Cardiac septum (tissue), 1 donor: ENCODE measurements at regions not wholly inside any gene's neighbourhood (a gene's known extent, or its start where the extent isn't known, plus 50 kb on each side); places are given as distances from the start of the nearest gene placed in this dataset.
A peak's percentile ranks its signal among the peaks of the same experiment; 100 is the strongest.

ENCODE experiments used
- DNase-seq: peaks from one replicate; pipeline ENCODE4 v3.0.0-alpha.2; 2020; ENCODE audit warnings: low spot score
- intact Hi-C: fragments of 100-400 bp; cut with DNase I; formaldehyde crosslinking; loops from one replicate; pipeline ENCODE4 v1.14.0; 2022
- donor health status: DM: no; HTN: no; CAD: no.

DNA sequence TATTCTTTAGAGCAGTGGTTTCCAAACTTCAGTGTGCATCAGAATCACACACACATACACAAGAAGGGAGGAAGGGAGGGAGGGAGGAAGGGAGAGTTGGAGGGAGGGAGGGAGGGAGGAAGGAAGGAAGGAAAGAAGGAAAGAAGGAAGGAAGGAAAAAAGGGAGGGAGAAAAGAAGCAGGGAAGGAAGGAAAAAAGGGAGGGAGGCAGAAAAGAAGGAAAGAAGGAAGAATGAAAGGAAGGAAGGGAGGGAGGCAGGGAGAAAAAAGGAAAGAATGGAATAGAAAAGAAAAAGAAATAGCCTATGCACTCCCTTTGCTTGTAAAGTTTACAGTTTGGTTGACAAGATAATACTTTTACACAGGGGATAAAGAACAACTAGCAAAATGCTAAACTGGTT lies 96.3 kb upstream of the BCL11A start:
- intact Hi-C loops = no loop called here
- DNase-seq = no peak

DNA sequence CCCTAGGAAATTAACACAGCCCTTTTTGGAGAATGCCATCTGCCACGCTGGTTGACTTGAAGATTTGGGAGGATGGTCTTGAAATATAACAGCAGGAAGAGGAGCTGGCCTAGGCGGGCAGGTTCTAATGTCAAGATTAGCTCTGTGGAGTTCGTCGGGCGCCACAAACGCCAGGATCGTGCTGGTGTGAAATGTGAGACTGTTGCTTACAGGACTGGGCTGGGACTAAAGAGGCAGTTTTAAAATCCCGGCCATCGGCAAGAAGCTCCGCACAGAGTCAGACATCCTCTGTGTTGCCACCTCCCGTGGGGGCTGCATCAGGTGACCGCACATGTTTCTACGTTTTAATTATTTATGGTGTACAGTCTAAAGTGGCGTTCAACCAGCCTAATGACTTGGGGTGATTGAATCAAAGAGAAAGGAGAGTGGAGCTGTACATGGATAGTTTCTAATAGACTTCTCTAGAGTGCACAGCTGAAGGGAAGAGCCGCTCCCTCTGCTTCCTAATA lies 99.4 kb upstream of the BCL11A start:
- no peak for DNase-seq
- intact Hi-C loops = no loop called here

DNA sequence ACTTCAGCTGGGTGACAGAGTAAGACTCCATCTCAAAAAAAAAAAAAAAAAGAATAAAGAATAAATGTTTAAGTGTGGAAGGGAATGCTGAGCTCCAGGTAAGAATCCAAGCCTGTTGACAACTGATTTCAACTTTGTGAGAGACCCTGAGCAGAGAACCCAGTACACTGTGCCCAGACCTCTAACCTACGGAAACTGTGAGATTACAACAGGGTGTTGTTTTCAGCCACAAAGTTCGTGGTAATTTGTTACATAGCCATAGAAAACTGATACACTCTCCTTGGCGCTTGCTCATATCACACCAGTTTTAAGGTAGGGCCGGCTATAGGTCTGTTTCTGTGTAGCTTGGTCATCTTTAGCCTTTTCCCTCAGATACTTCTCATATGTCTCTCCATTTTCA lies 98.4 kb upstream of the PAPOLG start:
- intact Hi-C loops = no loop called here
- no peak for DNase-seq

DNA sequence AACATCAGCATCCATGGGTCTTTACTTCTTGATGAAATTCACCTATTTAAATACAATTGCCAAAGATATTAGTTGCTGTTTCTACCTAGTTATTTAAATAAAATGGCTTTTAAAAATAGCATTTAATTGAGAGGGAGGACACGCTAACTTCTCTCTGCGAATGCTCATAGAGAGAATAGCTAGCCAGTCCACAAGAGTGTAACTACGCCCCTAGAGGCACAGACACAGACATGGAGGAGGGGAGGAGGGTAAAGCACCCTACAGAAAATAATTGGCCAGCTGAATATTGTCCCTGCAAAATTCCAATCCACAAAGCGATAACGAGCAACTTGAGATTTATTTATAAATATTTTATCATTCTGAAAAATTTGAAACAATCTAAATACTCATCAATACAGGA lies 97.0 kb upstream of the PAPOLG start:
- intact Hi-C loops = no loop called here
- DNase-seq = no peak

DNA sequence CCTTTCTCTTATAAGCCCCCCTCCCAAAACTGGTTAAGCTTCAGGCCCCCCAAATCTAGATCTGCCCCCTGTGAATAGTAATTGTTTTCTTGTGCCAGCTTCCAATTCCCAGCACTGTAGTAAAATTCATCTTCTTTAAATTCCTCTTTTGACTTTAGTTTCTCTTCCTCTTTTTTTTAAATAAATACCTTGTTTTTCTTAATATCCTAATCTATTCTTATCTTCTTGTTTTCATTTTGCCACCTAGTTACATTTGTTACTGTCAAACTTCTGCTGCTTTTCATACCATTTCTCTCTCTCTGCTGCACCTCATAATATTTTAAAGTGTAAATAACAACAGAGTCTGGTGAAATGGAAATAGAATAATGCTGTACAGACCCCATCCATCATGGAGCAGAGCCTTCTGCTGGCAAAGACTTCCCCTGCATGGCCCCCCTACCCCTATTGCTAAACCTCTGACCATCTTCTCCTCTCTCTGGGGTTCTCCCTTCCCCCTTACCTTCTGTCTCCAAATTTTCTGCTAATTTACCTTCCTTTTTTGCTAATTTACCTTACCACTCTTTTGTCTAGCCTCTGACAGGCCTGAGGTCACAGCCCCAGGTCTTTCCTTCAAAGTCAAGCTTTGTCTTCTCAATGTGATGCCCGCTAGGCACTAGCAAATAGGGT lies 94.9 kb upstream of the PAPOLG start:
- no peak for DNase-seq
- intact Hi-C loops = no loop called here

DNA sequence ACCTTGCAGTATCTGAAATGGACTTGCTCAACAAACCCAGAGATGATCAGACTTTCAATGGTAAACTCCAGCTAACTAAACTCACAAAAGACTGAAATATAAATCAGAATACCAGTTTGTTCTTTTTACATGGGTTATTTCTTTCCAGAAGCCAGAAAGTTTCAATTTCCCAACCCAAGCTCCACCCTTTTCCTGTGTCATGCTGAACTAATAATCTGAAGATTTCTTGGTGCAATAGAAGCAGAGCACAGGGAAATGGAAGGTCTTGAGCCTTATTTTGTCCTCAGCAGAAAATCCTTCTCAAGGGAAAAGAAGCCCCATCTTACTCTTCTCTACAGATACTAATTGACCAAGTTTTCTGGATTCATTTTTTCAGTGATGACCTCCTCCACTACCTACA lies 93.3 kb upstream of the PAPOLG start:
- DNase-seq = no peak
- intact Hi-C loops = no loop called here

DNA sequence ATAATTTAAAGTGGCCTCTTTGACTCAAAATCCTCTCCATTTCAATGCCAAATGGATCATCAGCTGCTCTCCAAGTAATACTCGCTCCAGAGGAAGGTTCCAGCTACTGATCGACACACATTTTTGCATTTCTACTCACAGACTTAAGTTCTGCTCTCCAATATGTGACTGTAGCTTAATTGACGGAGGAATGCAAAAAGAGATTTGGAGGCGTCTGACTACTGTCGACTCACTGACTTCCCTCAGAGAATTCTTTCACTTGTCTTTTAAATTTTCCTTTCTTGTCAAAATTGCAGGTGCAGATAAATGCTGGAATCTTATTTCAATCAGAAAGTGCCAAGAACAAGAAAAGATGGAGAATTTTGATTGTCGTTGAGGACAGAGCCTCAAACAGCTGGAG lies 84.1 kb upstream of the PAPOLG start:
- no peak for DNase-seq
- intact Hi-C loops = no loop called here

DNA sequence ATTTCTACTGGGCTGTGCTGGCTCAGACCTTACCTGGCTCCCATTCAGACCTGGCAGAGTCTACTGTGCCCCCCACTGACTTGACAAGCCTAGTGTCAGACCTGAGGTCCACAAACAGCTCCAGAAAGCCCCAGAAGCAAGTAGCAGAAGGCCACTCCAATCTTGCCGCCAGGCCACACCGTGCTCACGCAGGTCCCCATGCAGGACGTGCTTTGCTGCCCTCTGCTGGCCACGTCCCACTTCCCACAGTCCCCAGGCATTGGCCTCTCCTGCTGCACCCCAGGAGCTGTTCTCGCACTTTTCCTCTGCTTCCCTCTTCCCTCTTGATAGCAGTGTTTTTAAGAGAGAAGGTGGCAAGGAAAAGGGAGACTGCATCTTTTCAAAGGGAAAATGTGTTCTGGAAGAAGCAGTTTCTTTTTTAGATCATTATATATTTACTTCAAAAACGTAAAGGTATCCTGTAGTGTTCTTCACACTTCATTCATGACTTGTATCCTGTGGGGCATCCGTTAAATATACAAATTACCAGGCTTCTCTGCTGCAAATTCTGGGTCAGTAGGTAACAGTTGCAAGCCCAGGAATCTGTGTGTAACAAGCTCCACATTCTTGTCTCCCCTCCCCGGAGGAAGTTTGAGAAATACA lies 81.4 kb upstream of the PAPOLG start:
- DNase-seq = peak; percentile 90
- intact Hi-C loops = no loop called here

DNA sequence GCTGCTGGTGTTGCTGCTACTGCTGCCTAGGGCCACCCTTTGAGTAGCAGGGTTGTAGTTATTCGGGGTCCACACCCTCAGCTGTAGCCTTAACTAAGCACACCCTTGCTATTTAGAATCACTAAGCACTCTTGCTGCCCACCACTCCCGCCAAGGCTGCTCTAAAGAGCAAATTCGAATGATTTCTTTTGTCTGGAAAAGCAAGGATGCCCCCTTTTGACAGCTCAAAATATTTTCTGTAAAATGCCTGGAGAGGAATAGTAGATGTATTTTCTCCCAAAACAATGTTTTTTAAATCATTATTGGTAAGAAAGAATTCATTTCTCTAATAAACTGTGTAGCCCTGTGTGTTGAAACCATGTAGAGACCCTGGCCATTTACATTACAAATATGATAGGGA lies 80.8 kb upstream of the PAPOLG start:
- DNase-seq = no peak
- intact Hi-C loops = no loop called here

DNA sequence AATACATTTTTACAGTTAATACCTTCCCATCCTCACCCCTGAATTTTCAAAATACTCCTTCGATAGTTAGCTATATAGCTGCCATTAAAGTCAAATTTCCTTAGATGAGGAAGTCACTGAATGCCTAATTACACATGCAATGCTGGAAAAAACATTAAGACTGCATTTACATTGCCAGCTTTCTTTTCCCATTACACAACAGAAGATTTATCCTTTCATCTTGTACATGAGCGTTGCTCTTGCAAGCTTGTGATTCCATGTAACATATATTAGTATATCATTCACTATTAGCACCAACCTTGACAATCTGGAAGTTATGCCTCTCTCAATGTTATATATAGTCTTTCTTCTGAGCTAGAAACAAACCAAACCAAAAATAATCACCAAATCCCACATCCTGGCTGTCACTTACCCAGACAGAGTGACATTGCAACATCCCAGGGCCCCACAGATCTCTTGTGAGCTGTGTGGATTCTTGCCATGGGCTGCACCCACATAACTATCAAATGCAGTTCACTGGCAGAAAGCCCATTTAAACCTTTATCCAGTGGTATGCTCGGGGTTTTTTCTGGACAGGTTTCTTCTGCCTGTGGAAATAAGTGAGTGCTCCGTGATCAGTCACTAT lies 79.2 kb upstream of the PAPOLG start:
- intact Hi-C loops = no loop called here
- no peak for DNase-seq

DNA sequence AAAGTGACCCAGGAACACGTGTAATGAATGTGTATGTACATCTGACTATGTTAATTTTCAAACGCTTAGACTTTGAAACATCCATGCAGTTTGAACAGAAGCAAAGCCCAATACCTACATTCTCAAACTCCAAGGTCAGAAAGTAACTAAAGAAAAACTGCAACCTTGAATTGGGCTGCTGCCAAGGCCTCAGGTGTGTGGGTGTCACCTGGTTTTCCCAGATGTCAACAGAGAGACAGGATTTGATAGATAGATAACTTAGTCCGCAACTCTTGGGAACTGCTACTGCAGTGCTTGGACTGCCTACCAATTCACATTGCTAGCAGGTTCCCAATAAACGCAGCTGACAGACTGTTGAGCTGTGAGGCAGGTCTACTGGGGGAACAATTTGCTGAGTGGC lies 78.7 kb upstream of the PAPOLG start:
- intact Hi-C loops = no loop called here
- DNase-seq = no peak

DNA sequence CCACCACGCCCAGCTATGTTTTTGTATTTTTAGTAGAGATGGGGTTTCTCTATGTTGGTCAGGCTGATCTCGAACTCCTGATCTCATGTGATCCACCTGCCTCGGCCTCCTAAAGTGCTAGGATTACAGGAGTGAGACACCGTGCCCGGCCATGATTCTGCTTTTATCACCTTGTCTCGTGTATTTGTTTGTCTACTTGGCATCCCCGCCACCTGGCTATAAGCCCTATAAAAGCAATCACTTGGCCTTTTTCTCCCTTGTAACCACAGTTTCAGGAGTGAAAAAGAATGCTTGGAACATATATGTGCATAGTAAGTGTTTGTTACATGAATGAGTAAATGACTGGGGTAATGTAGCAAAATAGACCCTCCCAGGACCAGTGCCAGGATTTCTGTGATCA lies 77.5 kb upstream of the PAPOLG start:
- intact Hi-C loops = no loop called here
- no peak for DNase-seq

DNA sequence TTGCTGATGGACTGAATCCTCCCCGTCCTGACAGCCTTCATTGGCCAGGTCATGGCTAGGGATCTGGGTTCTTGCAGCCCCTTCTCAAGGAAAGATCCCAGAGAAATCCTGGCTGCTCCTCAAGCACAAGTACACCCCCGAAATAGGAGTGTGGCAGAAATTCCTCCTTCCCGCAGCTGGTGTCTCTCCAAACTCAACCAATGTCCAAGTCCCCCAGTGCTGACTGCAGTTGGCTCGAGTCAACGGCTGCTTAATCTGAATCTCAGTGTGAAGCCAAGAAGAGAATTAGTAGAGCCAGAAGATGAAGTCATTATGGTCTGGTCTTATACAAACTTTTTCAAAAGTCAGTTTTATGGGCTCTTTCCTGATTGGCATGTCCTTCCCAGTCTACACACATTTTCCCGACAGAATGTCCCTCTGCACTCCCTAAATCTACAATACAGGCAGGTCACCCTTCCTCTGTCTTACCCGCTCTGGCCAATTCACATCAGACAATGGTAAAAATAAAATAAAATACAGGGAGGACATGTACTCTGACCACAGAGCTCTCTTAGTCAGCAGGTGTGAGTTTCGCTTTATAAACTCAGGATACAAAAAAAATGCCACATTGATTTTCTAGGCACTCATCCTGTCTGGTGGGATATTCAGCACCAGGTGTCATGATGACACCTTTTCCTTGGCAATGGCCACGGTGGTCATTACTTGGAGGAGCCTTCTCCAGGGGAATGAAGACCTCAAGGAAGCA lies 76.9 kb upstream of the PAPOLG start:
- DNase-seq = no peak
- intact Hi-C loops = no loop called here

DNA sequence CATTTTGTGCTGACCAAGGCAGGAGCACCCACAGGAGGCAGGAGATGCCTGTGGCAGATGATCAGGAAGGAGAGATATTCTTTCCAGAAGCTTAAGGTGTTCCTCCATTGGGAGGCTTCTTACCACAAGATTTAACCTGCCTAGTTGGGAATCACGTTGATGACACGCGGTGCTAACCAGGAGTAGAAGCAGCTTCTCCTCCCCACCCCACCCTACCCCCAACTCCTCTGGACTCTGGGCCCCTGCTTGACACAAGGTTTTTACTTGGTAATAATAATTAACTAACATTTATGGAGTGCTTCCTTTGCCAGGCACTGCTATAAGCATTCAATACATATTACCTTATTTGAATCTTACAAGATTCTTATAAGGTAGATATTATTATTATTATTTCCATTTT lies 62.5 kb upstream of the PAPOLG start:
- DNase-seq = no peak
- intact Hi-C loops = no loop called here

DNA sequence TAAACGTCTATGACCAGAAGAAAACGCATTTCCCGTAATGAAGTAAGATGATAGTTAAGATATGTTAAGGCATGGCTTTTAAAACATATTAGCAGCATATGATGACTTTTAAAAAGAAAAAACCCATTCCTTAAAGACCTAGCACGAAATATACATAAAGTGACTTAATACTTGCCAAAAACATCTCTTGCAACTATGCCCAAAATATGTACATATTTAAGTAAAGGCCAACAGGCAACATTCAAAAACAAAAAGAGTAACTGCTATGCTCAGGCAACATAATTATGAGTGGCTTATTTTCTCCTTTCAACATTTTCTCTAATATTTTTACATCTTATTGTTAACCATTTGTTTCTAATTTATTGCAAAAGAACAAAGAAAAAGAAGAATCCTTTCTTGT lies 60.3 kb upstream of the PAPOLG start:
- no peak for DNase-seq
- intact Hi-C loops = no loop called here

DNA sequence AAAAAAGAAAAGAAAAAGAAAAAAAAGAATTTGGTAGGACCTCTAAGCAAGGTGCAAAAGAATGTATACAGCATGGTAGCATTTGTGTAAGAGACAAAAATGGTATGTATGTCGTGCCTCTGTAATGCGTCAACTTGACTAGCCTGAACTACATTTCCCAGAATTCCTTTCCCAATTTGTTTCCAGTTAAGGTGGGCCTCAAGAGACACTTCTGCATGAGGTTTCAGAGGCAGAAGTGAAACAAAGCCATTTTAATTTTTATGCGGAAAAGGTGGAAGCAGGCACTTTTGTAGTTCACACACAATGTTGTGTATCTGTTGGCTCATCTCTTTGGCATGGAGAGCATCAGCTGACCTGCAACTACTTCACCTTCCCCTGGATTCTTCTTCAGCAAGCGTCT lies 56.5 kb upstream of the PAPOLG start:
- intact Hi-C loops = no loop called here

DNA sequence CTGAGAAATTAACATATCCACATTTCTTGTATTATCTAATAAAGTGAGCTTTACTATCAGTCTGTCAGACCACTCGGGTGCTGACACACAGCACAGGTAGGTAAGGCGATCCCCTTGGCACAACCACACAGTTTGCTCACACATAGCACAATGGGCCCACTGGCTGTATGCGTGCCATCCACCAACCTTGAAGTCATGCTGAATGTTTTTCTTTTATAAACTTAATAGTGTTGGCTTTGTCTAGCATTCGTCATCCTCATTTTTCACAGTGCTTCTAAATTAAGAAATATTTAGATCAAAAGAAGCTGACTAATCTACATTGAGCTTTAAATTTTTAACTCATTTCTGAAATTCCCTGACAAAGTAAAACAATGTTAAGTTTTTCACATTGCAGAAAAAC lies 50.0 kb upstream of the PAPOLG start:
- intact Hi-C loops = loop anchor here (2.0 kb wide), 1 partner anchor 293 kb away; no protein-coding TSS in a partner anchor
- no peak for DNase-seq

More for the DNA sequence above, 56.5 kb upstream of the PAPOLG start:
- no peak for DNase-seq
